ENCODE measurements at regions not wholly inside any gene's neighbourhood (a gene's known extent, or its start where the extent isn't known, plus 50 kb on each side); places are given as distances from the start of the nearest gene placed in this dataset.

- Histone ChIP-seq H4K8ac (ENCODE audit: extremely low read depth, insufficient read depth, low read length) (no peak overlapping the region), H2BK12ac (ENCODE audit: low read depth, low read length) (no peak overlapping the region), H2AK5ac (ENCODE audit: low read depth, low read length) (no peak overlapping the region), H3K36me3 (ENCODE audit: control insufficient read depth in 2 of 4, insufficient read depth in 4 of 4, low read length in 3 of 4) (no peaks in the 10 kb centered on the region), H2BK20ac (ENCODE audit: low read length) (no peak overlapping the region), H4K20me1 (replicated peaks in 1 of 2; ENCODE audit: control insufficient read depth in 1 of 2, insufficient read depth in 2 of 2, low read length in 2 of 2) (no peaks in the 10 kb centered on the region), H4K5ac (ENCODE audit: insufficient read length, low read depth, low read length) (no peak overlapping the region), H3K18ac (ENCODE audit: extremely low read depth, low read length) (no peak overlapping the region), H3K56ac (replicated peaks; ENCODE audit: insufficient read length, low read depth, low read length) (no peak overlapping the region), H3K4me1 (replicated peaks in 1 of 4; ENCODE audit: control insufficient read depth in 3 of 4, insufficient read depth in 4 of 4, low read length in 3 of 4) (no peaks in the 10 kb centered on the region), H3K4ac (replicated peaks; ENCODE audit: insufficient read length, low read depth, low read length) (no peak overlapping the region), H3K9me3 (ENCODE audit: insufficient read depth in 2 of 2, low read depth in 1 of 2, low read length in 1 of 2) (no peaks in the 10 kb centered on the region), H2BK120ac (replicated peaks; ENCODE audit: low read depth, low read length) (no peak overlapping the region), H3K4me3 (ENCODE audit: extremely low read depth in 1 of 4, insufficient read depth in 2 of 4, low read depth in 3 of 4, low read length in 4 of 4) (no peak overlapping the region), H3K79me2 (ENCODE audit: control insufficient read depth in 1 of 2, insufficient read depth in 2 of 2, low read length in 2 of 2) (no peaks in the 10 kb centered on the region), H4K91ac (replicated peaks; ENCODE audit: insufficient read length, low read length) (no peak overlapping the region), H3K4me2 (ENCODE audit: insufficient read depth in 1 of 2, low read depth in 2 of 2, low read length in 2 of 2) (no peak overlapping the region), H2BK5ac (ENCODE audit: low read depth, low read length) (no peak overlapping the region), H2BK15ac (ENCODE audit: low read length) (no peak overlapping the region), H2AFZ (ENCODE audit: low read length) (no peak overlapping the region), H3K27me3 (replicated peaks in 1 of 4; ENCODE audit: control insufficient read depth in 3 of 4, extremely low read depth in 1 of 4, insufficient read depth in 3 of 4, low read length in 3 of 4) (no peaks in the 10 kb centered on the region), H3K23ac (ENCODE audit: insufficient read length) (no peak overlapping the region), H3K23me2 (ENCODE audit: low read depth, low read length) (no peaks in the 10 kb centered on the region), H3K9ac (replicated peaks in 1 of 4; ENCODE audit: extremely low read depth in 1 of 4, low read depth in 3 of 4, low read length in 3 of 4) (no peak overlapping the region), H3K14ac (ENCODE audit: insufficient read length) (no peak overlapping the region), H3K27ac (ENCODE audit: low read depth, low read length) (no peak overlapping the region), H3K79me1 (ENCODE audit: low read depth, low read length) (no peaks in the 10 kb centered on the region)
- ChIA-PET POLR2A (ENCODE audit: partially characterized antibody) (no interaction called here), CTCF (ENCODE audit: partially characterized antibody) (no interaction called here)
- FAIRE-seq (no peak), DNase-seq (ENCODE audit: low read depth in 1 of 2, low spot score in 2 of 2) (no peak)
- TF ChIP-seq NRF1 (IDR thresholded peaks at IDR 0.05; ENCODE audit: low read depth, low read length) (no peak), ASH2L (IDR thresholded peaks at IDR 0.05; ENCODE audit: low read length) (no peak), ZNF274 (IDR thresholded peaks at IDR 0.05; ENCODE audit: borderline replicate concordance, extremely low read depth, low read length) (no peak), CHD2 (IDR thresholded peaks at IDR 0.05; ENCODE audit: low read length) (no peak), CBX8 (IDR thresholded peaks at IDR 0.05; ENCODE audit: borderline replicate concordance, low read depth, low read length) (no peak), SUZ12 (IDR thresholded peaks at IDR 0.05; ENCODE audit: low read length) (no peak), NANOG (IDR thresholded peaks at IDR 0.05; ENCODE audit: insufficient read depth, low read depth, low read length, poor library complexity, severe bottlenecking) (no peak), YY1 (IDR thresholded peaks at IDR 0.05; ENCODE audit: low read depth, low read length) (no peak)
These were observed 1252.7 kb downstream of the EPHA7 start for GRCh38 chr6:92166666-92167065.

All from H1 (cell line).